ENCODE measurements at regions not wholly inside any gene's neighbourhood (a gene's known extent, or its start where the extent isn't known, plus 50 kb on each side); places are given as distances from the start of the nearest gene placed in this dataset.
A peak's percentile ranks its signal among the peaks of the same experiment; 100 is the strongest.

GRCh38 chr16:85492295-85492864 lies 120.7 kb upstream of the GSE1 start:
- no peak overlapping the region for H3K4me3 ChIP-seq (ENCODE audit: low read depth in 1 of 5, low read length in 5 of 5)
- H3K27me3 ChIP-seq (ENCODE audit: control insufficient read depth in 5 of 5, insufficient read depth in 4 of 5, low read length in 5 of 5), result no peaks in the 10 kb centered on the region
- H3K36me3 ChIP-seq (ENCODE audit: control insufficient read depth in 5 of 5, insufficient read depth in 5 of 5, low read length in 5 of 5), result no peaks in the 10 kb centered on the region
- H3K4me1 ChIP-seq (ENCODE audit: control insufficient read depth in 5 of 5, insufficient read depth in 5 of 5, low read length in 5 of 5), result peaks cover 7 to 32% (median 21%) of the 10 kb centered on the region in 5 donors
- no peak overlapping the region for H3K27ac ChIP-seq (ENCODE audit: low read depth, low read length)
- H3K9me3 ChIP-seq (ENCODE audit: control insufficient read depth in 5 of 5, low read length in 5 of 5), result no peaks in the 10 kb centered on the region
- peak overlapping the region in 2 of 5 donors; percentile 12 to 43 for H3K9ac ChIP-seq (ENCODE audit: low read length in 5 of 5)

GRCh38 chr16:85494315-85494714 lies 118.8 kb upstream of the GSE1 start:
- H3K9ac ChIP-seq (ENCODE audit: low read length in 5 of 5), result no peak overlapping the region
- H3K4me3 ChIP-seq (ENCODE audit: low read depth in 1 of 5, low read length in 5 of 5), result no peak overlapping the region
- H3K36me3 ChIP-seq (ENCODE audit: control insufficient read depth in 5 of 5, insufficient read depth in 5 of 5, low read length in 5 of 5), result peaks cover 0 to 2% (median 0%) of the 10 kb centered on the region in 5 donors
- no peaks in the 10 kb centered on the region for H3K27me3 ChIP-seq (ENCODE audit: control insufficient read depth in 5 of 5, insufficient read depth in 4 of 5, low read length in 5 of 5)
- H3K9me3 ChIP-seq (ENCODE audit: control insufficient read depth in 5 of 5, low read length in 5 of 5), result no peaks in the 10 kb centered on the region
- H3K27ac ChIP-seq (ENCODE audit: low read depth, low read length), result no peak overlapping the region
- H3K4me1 ChIP-seq (ENCODE audit: control insufficient read depth in 5 of 5, insufficient read depth in 5 of 5, low read length in 5 of 5), result peaks cover 7 to 30% (median 19%) of the 10 kb centered on the region in 5 donors

GRCh38 chr16:85495259-85495658 lies 117.9 kb upstream of the GSE1 start:
- Histone ChIP-seq H3K27me3 (ENCODE audit: control insufficient read depth in 5 of 5, insufficient read depth in 4 of 5, low read length in 5 of 5) (no peaks in the 10 kb centered on the region), H3K4me1 (ENCODE audit: control insufficient read depth in 5 of 5, insufficient read depth in 5 of 5, low read length in 5 of 5) (peaks cover 7 to 30% (median 19%) of the 10 kb centered on the region in 5 donors), H3K36me3 (ENCODE audit: control insufficient read depth in 5 of 5, insufficient read depth in 5 of 5, low read length in 5 of 5) (peaks cover 0 to 2% (median 0%) of the 10 kb centered on the region in 5 donors), H3K9ac (ENCODE audit: low read length in 5 of 5) (no peak overlapping the region), H3K27ac (ENCODE audit: low read depth, low read length) (no peak overlapping the region), H3K4me3 (ENCODE audit: low read depth in 1 of 5, low read length in 5 of 5) (no peak overlapping the region), H3K9me3 (ENCODE audit: control insufficient read depth in 5 of 5, low read length in 5 of 5) (no peaks in the 10 kb centered on the region)

- Histone ChIP-seq H3K36me3 (ENCODE audit: control insufficient read depth in 5 of 5, insufficient read depth in 5 of 5, low read length in 5 of 5) (peaks cover 0 to 2% (median 0%) of the 10 kb centered on the region in 5 donors), H3K9ac (ENCODE audit: low read length in 5 of 5) (no peak overlapping the region), H3K27ac (ENCODE audit: low read depth, low read length) (no peak overlapping the region), H3K9me3 (ENCODE audit: control insufficient read depth in 5 of 5, low read length in 5 of 5) (no peaks in the 10 kb centered on the region), H3K27me3 (ENCODE audit: control insufficient read depth in 5 of 5, insufficient read depth in 4 of 5, low read length in 5 of 5) (no peaks in the 10 kb centered on the region), H3K4me3 (ENCODE audit: low read depth in 1 of 5, low read length in 5 of 5) (no peak overlapping the region), H3K4me1 (ENCODE audit: control insufficient read depth in 5 of 5, insufficient read depth in 5 of 5, low read length in 5 of 5) (peaks cover 7 to 29% (median 19%) of the 10 kb centered on the region in 5 donors)
These were observed 117.1 kb upstream of the GSE1 start for GRCh38 chr16:85495823-85496538.

GRCh38 chr16:85497622-85498314 lies 115.4 kb upstream of the GSE1 start:
- Histone ChIP-seq H3K4me1 (ENCODE audit: control insufficient read depth in 5 of 5, insufficient read depth in 5 of 5, low read length in 5 of 5) (peaks cover under 1 to 18% (median 3%) of the 10 kb centered on the region in 5 donors), H3K4me3 (ENCODE audit: low read depth in 1 of 5, low read length in 5 of 5) (no peak overlapping the region), H3K9ac (ENCODE audit: low read length in 5 of 5) (no peak overlapping the region), H3K27me3 (ENCODE audit: control insufficient read depth in 5 of 5, insufficient read depth in 4 of 5, low read length in 5 of 5) (no peaks in the 10 kb centered on the region), H3K27ac (ENCODE audit: low read depth, low read length) (no peak overlapping the region), H3K36me3 (ENCODE audit: control insufficient read depth in 5 of 5, insufficient read depth in 5 of 5, low read length in 5 of 5) (peaks cover 0 to 2% (median 0%) of the 10 kb centered on the region in 5 donors), H3K9me3 (ENCODE audit: control insufficient read depth in 5 of 5, low read length in 5 of 5) (no peaks in the 10 kb centered on the region)

- Histone ChIP-seq H3K4me3 (ENCODE audit: low read depth in 1 of 5, low read length in 5 of 5) (no peak overlapping the region), H3K4me1 (ENCODE audit: control insufficient read depth in 5 of 5, insufficient read depth in 5 of 5, low read length in 5 of 5) (peaks cover 0 to 16% (median 0%) of the 10 kb centered on the region in 5 donors), H3K27ac (ENCODE audit: low read depth, low read length) (no peak overlapping the region), H3K27me3 (ENCODE audit: control insufficient read depth in 5 of 5, insufficient read depth in 4 of 5, low read length in 5 of 5) (no peaks in the 10 kb centered on the region), H3K36me3 (ENCODE audit: control insufficient read depth in 5 of 5, insufficient read depth in 5 of 5, low read length in 5 of 5) (peaks cover 0 to 2% (median 0%) of the 10 kb centered on the region in 5 donors), H3K9me3 (ENCODE audit: control insufficient read depth in 5 of 5, low read length in 5 of 5) (no peaks in the 10 kb centered on the region), H3K9ac (ENCODE audit: low read length in 5 of 5) (no peak overlapping the region)
These were observed 114.5 kb upstream of the GSE1 start for GRCh38 chr16:85498607-85499006.

GRCh38 chr16:85500220-85500619 lies 112.9 kb upstream of the GSE1 start:
- H3K4me3 ChIP-seq (ENCODE audit: low read depth in 1 of 5, low read length in 5 of 5), result no peak overlapping the region
- H3K27ac ChIP-seq (ENCODE audit: low read depth, low read length), result no peak overlapping the region
- peaks cover 0 to 28% (median 8%) of the 10 kb centered on the region in 5 donors for H3K4me1 ChIP-seq (ENCODE audit: control insufficient read depth in 5 of 5, insufficient read depth in 5 of 5, low read length in 5 of 5)
- H3K9ac ChIP-seq (ENCODE audit: low read length in 5 of 5), result no peak overlapping the region
- peaks cover 0 to 2% (median 0%) of the 10 kb centered on the region in 5 donors for H3K36me3 ChIP-seq (ENCODE audit: control insufficient read depth in 5 of 5, insufficient read depth in 5 of 5, low read length in 5 of 5)
- H3K27me3 ChIP-seq (ENCODE audit: control insufficient read depth in 5 of 5, insufficient read depth in 4 of 5, low read length in 5 of 5), result no peaks in the 10 kb centered on the region
- H3K9me3 ChIP-seq (ENCODE audit: control insufficient read depth in 5 of 5, low read length in 5 of 5), result no peaks in the 10 kb centered on the region

- Histone ChIP-seq H3K4me3 (ENCODE audit: low read depth in 1 of 5, low read length in 5 of 5) (no peak overlapping the region), H3K4me1 (ENCODE audit: control insufficient read depth in 5 of 5, insufficient read depth in 5 of 5, low read length in 5 of 5) (peaks cover 0 to 45% (median 20%) of the 10 kb centered on the region in 5 donors), H3K27ac (ENCODE audit: low read depth, low read length) (no peak overlapping the region), H3K9ac (ENCODE audit: low read length in 5 of 5) (no peak overlapping the region), H3K9me3 (ENCODE audit: control insufficient read depth in 5 of 5, low read length in 5 of 5) (no peaks in the 10 kb centered on the region), H3K27me3 (ENCODE audit: control insufficient read depth in 5 of 5, insufficient read depth in 4 of 5, low read length in 5 of 5) (no peaks in the 10 kb centered on the region), H3K36me3 (ENCODE audit: control insufficient read depth in 5 of 5, insufficient read depth in 5 of 5, low read length in 5 of 5) (peaks cover 0 to 2% (median 0%) of the 10 kb centered on the region in 5 donors)
These were observed 111.2 kb upstream of the GSE1 start for GRCh38 chr16:85501900-85502299.

- Histone ChIP-seq H3K9me3 (ENCODE audit: control insufficient read depth in 5 of 5, low read length in 5 of 5) (no peaks in the 10 kb centered on the region), H3K9ac (ENCODE audit: low read length in 5 of 5) (no peak overlapping the region), H3K36me3 (ENCODE audit: control insufficient read depth in 5 of 5, insufficient read depth in 5 of 5, low read length in 5 of 5) (peaks cover 0 to 2% (median 0%) of the 10 kb centered on the region in 5 donors), H3K4me1 (ENCODE audit: control insufficient read depth in 5 of 5, insufficient read depth in 5 of 5, low read length in 5 of 5) (peaks cover 0 to 47% (median 24%) of the 10 kb centered on the region in 5 donors), H3K27ac (ENCODE audit: low read depth, low read length) (no peak overlapping the region), H3K27me3 (ENCODE audit: control insufficient read depth in 5 of 5, insufficient read depth in 4 of 5, low read length in 5 of 5) (no peaks in the 10 kb centered on the region), H3K4me3 (ENCODE audit: low read depth in 1 of 5, low read length in 5 of 5) (no peak overlapping the region)
These were observed 110.8 kb upstream of the GSE1 start for GRCh38 chr16:85502357-85502756.

Measured in subcutaneous abdominal adipose tissue (tissue), 5 donors.